ENCODE measurements at regions not wholly inside any gene's neighbourhood (a gene's known extent, or its start where the extent isn't known, plus 50 kb on each side); places are given as distances from the start of the nearest gene placed in this dataset.

DNA sequence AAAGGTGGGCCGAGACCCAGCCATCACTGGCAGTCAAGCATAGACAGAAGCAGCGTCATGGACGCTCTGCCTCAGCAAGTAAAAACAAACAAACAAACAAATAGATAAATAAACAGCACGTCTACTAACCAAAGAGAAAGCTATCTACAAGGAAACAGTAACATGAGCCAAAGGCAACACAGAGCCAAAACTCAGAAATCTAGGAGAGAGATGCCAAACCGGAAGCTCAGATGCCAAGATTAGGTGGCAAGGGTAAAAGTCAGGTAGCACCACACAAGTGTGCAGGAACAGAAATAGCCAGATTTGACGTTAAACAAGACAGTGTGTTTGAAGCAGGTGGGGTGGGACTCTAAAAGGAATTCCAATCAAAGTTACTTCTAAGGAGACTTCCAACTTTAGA lies 448.3 kb upstream of the NFIA start:
- POLR2A ChIA-PET (ENCODE audit: unreplicated experiment): no interaction called here
- Histone ChIP-seq H3K4me2 (no peak overlapping the region), H4K20me1 (ENCODE audit: insufficient read depth) (no peaks in the 10 kb centered on the region), H3K9me3 (ENCODE audit: insufficient read depth, low read depth) (no peaks in the 10 kb centered on the region), H3K79me2 (ENCODE audit: low read depth) (no peaks in the 10 kb centered on the region), H3F3A (ENCODE audit: insufficient read depth, low read depth) (no peaks in the 10 kb centered on the region), H3K4me1 (replicated peaks; ENCODE audit: insufficient read depth) (no peaks in the 10 kb centered on the region), H3K9me2 (ENCODE audit: insufficient read depth) (peaks cover 4% of the 10 kb centered on the region; the same call in 1 of the 2 replicates), H3K27ac (no peak overlapping the region), H3K36me3 (ENCODE audit: low read depth) (no peaks in the 10 kb centered on the region), H2AFZ (no peak overlapping the region), H3K4me3 (no peak overlapping the region), H3K27me3 (ENCODE audit: insufficient read depth, low read depth) (no peaks in the 10 kb centered on the region)
- no TSS peak for BruUV-seq (replicated peaks)
- intact Hi-C loops (cut with micrococcal nuclease; ENCODE audit: unreplicated experiment): no loop called here
- DNase-seq: no peak
- CTCF ChIA-PET: no interaction called here
- TF ChIP-seq, protein P1, sequence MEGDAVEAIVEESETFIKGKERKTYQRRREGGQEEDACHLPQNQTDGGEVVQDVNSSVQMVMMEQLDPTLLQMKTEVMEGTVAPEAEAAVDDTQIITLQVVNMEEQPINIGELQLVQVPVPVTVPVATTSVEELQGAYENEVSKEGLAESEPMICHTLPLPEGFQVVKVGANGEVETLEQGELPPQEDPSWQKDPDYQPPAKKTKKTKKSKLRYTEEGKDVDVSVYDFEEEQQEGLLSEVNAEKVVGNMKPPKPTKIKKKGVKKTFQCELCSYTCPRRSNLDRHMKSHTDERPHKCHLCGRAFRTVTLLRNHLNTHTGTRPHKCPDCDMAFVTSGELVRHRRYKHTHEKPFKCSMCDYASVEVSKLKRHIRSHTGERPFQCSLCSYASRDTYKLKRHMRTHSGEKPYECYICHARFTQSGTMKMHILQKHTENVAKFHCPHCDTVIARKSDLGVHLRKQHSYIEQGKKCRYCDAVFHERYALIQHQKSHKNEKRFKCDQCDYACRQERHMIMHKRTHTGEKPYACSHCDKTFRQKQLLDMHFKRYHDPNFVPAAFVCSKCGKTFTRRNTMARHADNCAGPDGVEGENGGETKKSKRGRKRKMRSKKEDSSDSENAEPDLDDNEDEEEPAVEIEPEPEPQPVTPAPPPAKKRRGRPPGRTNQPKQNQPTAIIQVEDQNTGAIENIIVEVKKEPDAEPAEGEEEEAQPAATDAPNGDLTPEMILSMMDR (conservative IDR thresholded peaks at IDR 0.05): no peak
- no peak for TF ChIP-seq EZH2 (IDR thresholded peaks at IDR 0.05; ENCODE audit: low read depth)

DNA sequence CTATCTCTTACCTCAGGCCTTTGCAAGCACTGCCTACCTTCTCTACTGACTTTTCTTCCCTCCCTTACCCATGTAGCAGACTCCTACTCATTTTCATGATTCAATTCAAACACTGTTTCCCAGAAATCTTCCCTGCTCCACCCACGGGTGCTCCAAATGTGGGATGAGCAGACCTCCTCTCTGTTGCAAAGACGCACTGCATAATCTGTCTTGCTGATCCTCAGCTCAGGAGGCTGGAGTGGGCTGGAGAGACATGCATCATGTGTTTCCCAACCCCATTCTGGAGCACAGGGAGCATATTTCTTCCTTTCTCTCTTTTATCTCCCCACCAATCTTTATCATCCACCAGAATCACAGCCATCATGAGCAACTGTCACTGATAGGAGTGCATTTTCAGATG lies 459.9 kb upstream of the NFIA start:
- H3K36me3 ChIP-seq (ENCODE audit: low read depth): no peaks in the 10 kb centered on the region
- H3K4me2 ChIP-seq: no peak overlapping the region
- POLR2A ChIA-PET (ENCODE audit: unreplicated experiment): no interaction called here
- CTCF ChIA-PET: no interaction called here
- no peaks in the 10 kb centered on the region for H4K20me1 ChIP-seq (ENCODE audit: insufficient read depth)
- no peaks in the 10 kb centered on the region for H3K27me3 ChIP-seq (ENCODE audit: insufficient read depth, low read depth)
- no peaks in the 10 kb centered on the region for H3K9me2 ChIP-seq (ENCODE audit: insufficient read depth)
- no peak overlapping the region for H3K27ac ChIP-seq
- no peaks in the 10 kb centered on the region for H3K9me3 ChIP-seq (ENCODE audit: insufficient read depth, low read depth)
- no peaks in the 10 kb centered on the region for H3K4me1 ChIP-seq (replicated peaks; ENCODE audit: insufficient read depth)
- no peaks in the 10 kb centered on the region for H3F3A ChIP-seq (ENCODE audit: insufficient read depth, low read depth)
- no peak for DNase-seq
- no TSS peak for BruUV-seq (replicated peaks)
- no peaks in the 10 kb centered on the region for H3K79me2 ChIP-seq (ENCODE audit: low read depth)
- intact Hi-C loops (cut with micrococcal nuclease; ENCODE audit: unreplicated experiment): no loop called here
- no peak overlapping the region for H2AFZ ChIP-seq
- no peak overlapping the region for H3K4me3 ChIP-seq
- TF ChIP-seq EZH2 (IDR thresholded peaks at IDR 0.05; ENCODE audit: low read depth): no peak
- TF ChIP-seq, protein P1 (conservative IDR thresholded peaks at IDR 0.05): no peak

DNA sequence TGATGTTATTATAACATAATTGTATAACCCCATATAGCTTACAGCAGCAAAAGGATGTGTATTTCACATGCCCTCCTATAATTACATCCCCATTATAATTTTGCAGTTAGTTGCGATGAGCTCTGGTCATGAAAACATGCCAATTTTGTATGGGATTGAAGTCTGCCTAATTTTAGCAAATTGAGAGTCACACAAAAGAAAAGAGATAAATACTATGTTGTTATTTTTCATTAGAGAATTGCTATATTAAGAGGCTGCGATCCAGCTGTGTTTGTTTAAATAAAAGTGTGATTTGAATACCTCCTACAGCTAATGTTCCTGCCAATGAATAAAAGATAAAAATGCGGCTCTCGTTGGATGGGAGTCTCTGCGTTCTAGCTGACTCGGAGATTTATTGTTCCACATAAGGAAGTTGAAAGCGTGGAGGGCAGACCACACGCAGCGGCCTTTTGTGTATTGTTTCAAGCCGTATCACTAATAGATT lies 461.0 kb upstream of the NFIA start:
- Histone ChIP-seq H3K27me3 (ENCODE audit: insufficient read depth, low read depth) (no peaks in the 10 kb centered on the region), H3K27ac (no peak overlapping the region), H3F3A (ENCODE audit: insufficient read depth, low read depth) (no peaks in the 10 kb centered on the region), H3K4me3 (no peak overlapping the region), H2AFZ (no peak overlapping the region), H3K4me1 (replicated peaks; ENCODE audit: insufficient read depth) (no peaks in the 10 kb centered on the region), H3K36me3 (ENCODE audit: low read depth) (no peaks in the 10 kb centered on the region), H3K9me2 (ENCODE audit: insufficient read depth) (no peaks in the 10 kb centered on the region), H4K20me1 (ENCODE audit: insufficient read depth) (no peaks in the 10 kb centered on the region), H3K79me2 (ENCODE audit: low read depth) (no peaks in the 10 kb centered on the region), H3K9me3 (ENCODE audit: insufficient read depth, low read depth) (no peaks in the 10 kb centered on the region), H3K4me2 (no peak overlapping the region)
- POLR2A ChIA-PET (ENCODE audit: unreplicated experiment): no interaction called here
- no peak for DNase-seq
- TF ChIP-seq, protein P1 (conservative IDR thresholded peaks at IDR 0.05): no peak
- no peak for TF ChIP-seq EZH2 (IDR thresholded peaks at IDR 0.05; ENCODE audit: low read depth)
- CTCF ChIA-PET: no interaction called here
- intact Hi-C loops (cut with micrococcal nuclease; ENCODE audit: unreplicated experiment): no loop called here
- no TSS peak for BruUV-seq (replicated peaks)
